ENCODE measurements at regions not wholly inside any gene's neighbourhood (a gene's known extent, or its start where the extent isn't known, plus 50 kb on each side); places are given as distances from the start of the nearest gene placed in this dataset.
A peak's percentile ranks its signal among the peaks of the same experiment; 100 is the strongest.

- no peaks in the 10 kb centered on the region for H3K9me2 ChIP-seq (ENCODE audit: insufficient read depth, low read length)
- peak overlapping the region; percentile 68; the same call in 1 of the 2 replicates for H2AFZ ChIP-seq (ENCODE audit: low read length)
- no peak overlapping the region for H3K4me2 ChIP-seq (ENCODE audit: low read length)
- intact Hi-C loops (cut with micrococcal nuclease; ENCODE audit: unreplicated experiment), result loop anchor here (5.0 kb wide), 3 partner anchors 123 to 342 kb away; no protein-coding TSS in a partner anchor
- no peaks in the 10 kb centered on the region for H4K20me1 ChIP-seq (ENCODE audit: insufficient read depth, low read length)
- no TSS peak for BruUV-seq (replicated peaks)
- TF ChIP-seq EZH2phosphoT487 (IDR thresholded peaks at IDR 0.05; ENCODE audit: borderline replicate concordance, low read depth, low read length), result no peak
- TF ChIP-seq CTCF (conservative IDR thresholded peaks at IDR 0.05; ENCODE audit: low read length), result no peak
- H3K36me3 ChIP-seq (ENCODE audit: insufficient read depth, low read length), result no peaks in the 10 kb centered on the region
- H3K4me1 ChIP-seq (ENCODE audit: insufficient read depth, low read length, poor library complexity, severe bottlenecking), result peaks cover 48% of the 10 kb centered on the region
- no peak overlapping the region for H3K27ac ChIP-seq (ENCODE audit: low read depth, low read length, poor library complexity, severe bottlenecking)
- ChIA-PET POLR2A (interaction anchor here (0.6 to 2.6 kb wide), 2 partner anchors 13 to 317 kb away, joined by 6 to 8 read pairs; no protein-coding TSS in a partner anchor), CTCF (ENCODE audit: unreplicated experiment) (interaction anchor here (0.5 kb wide), 1 partner anchor 21 kb away, joined by 4 read pairs; no protein-coding TSS in a partner anchor)
- peak; percentile 22 for DNase-seq (ENCODE audit: low spot score)
- H3K9me3 ChIP-seq (ENCODE audit: low read length), result no peaks in the 10 kb centered on the region
- no peaks in the 10 kb centered on the region for H3K79me2 ChIP-seq (ENCODE audit: insufficient read depth, low read depth, low read length)
- H3K4me3 ChIP-seq (ENCODE audit: low read depth, low read length, poor library complexity, severe bottlenecking), result no peak overlapping the region
These were observed 229.7 kb upstream of the IRF2BP2 start for GRCh38 chr1:234839663-234840062.

GRCh38 chr1:234838820-234839219 lies 228.8 kb upstream of the IRF2BP2 start:
- Histone ChIP-seq H3K27ac (ENCODE audit: low read depth, low read length, poor library complexity, severe bottlenecking) (no peak overlapping the region), H3K4me3 (ENCODE audit: low read depth, low read length, poor library complexity, severe bottlenecking) (no peak overlapping the region), H3K9me2 (ENCODE audit: insufficient read depth, low read length) (no peaks in the 10 kb centered on the region), H3K4me2 (ENCODE audit: low read length) (0 out of 2 replicates have a peak overlapping the region, but pooled peaks have one; percentile 29), H4K20me1 (ENCODE audit: insufficient read depth, low read length) (no peaks in the 10 kb centered on the region), H3K36me3 (ENCODE audit: insufficient read depth, low read length) (no peaks in the 10 kb centered on the region), H3K4me1 (ENCODE audit: insufficient read depth, low read length, poor library complexity, severe bottlenecking) (peaks cover 40% of the 10 kb centered on the region), H3K9me3 (ENCODE audit: low read length) (no peaks in the 10 kb centered on the region), H2AFZ (ENCODE audit: low read length) (peak overlapping the region; percentile 52; the same call in 1 of the 2 replicates), H3K79me2 (ENCODE audit: insufficient read depth, low read depth, low read length) (no peaks in the 10 kb centered on the region)
- TF ChIP-seq CTCF (conservative IDR thresholded peaks at IDR 0.05; ENCODE audit: low read length) (no peak), EZH2phosphoT487 (IDR thresholded peaks at IDR 0.05; ENCODE audit: borderline replicate concordance, low read depth, low read length) (no peak)
- intact Hi-C loops (cut with micrococcal nuclease; ENCODE audit: unreplicated experiment), result no loop called here
- ChIA-PET POLR2A (interaction anchor here (0.5 to 2.6 kb wide), 6 partner anchors 9 to 243 kb away, joined by 3 to 6 read pairs (median 4); no protein-coding TSS in a partner anchor), CTCF (ENCODE audit: unreplicated experiment) (no interaction called here)
- no peak for DNase-seq (ENCODE audit: low spot score)
- BruUV-seq (replicated peaks), result no TSS peak

GRCh38 chr1:234838182-234838581 lies 228.2 kb upstream of the IRF2BP2 start:
- Histone ChIP-seq H3K27ac (ENCODE audit: low read depth, low read length, poor library complexity, severe bottlenecking) (no peak overlapping the region), H2AFZ (ENCODE audit: low read length) (peak overlapping the region; percentile 52), H3K36me3 (ENCODE audit: insufficient read depth, low read length) (no peaks in the 10 kb centered on the region), H3K9me2 (ENCODE audit: insufficient read depth, low read length) (no peaks in the 10 kb centered on the region), H3K4me1 (ENCODE audit: insufficient read depth, low read length, poor library complexity, severe bottlenecking) (peaks cover 33% of the 10 kb centered on the region), H3K79me2 (ENCODE audit: insufficient read depth, low read depth, low read length) (no peaks in the 10 kb centered on the region), H3K4me2 (ENCODE audit: low read length) (peak overlapping the region; percentile 29), H4K20me1 (ENCODE audit: insufficient read depth, low read length) (no peaks in the 10 kb centered on the region), H3K9me3 (ENCODE audit: low read length) (no peaks in the 10 kb centered on the region), H3K4me3 (ENCODE audit: low read depth, low read length, poor library complexity, severe bottlenecking) (no peak overlapping the region)
- ChIA-PET CTCF (ENCODE audit: unreplicated experiment) (no interaction called here), POLR2A (interaction anchor here (0.6 to 2.6 kb wide), 5 partner anchors 9 to 205 kb away, joined by 3 to 6 read pairs (median 3); no protein-coding TSS in a partner anchor)
- DNase-seq (ENCODE audit: low spot score), result peak; percentile 18
- TF ChIP-seq CTCF (conservative IDR thresholded peaks at IDR 0.05; ENCODE audit: low read length), result no peak
- TF ChIP-seq EZH2phosphoT487 (IDR thresholded peaks at IDR 0.05; ENCODE audit: borderline replicate concordance, low read depth, low read length), result no peak
- intact Hi-C loops (cut with micrococcal nuclease; ENCODE audit: unreplicated experiment), result no loop called here
- no TSS peak for BruUV-seq (replicated peaks)

All from OCI-LY7 (cell line).